NCI-H526 (cell line): ENCODE measurements at regions not wholly inside any gene's neighbourhood (a gene's known extent, or its start where the extent isn't known, plus 50 kb on each side); places are given as distances from the start of the nearest gene placed in this dataset.
"Not testable (repeated sequence)": the region's sequence is repeated elsewhere in the genome, so short reads cannot be mapped to it uniquely, and the experiment has no call there.

Source experiments
- DNase-seq, 2 experiments: peaks; one replicate each; lab custom pipeline; 2025; lab: John Stamatoyannopoulos, UW

DNA sequence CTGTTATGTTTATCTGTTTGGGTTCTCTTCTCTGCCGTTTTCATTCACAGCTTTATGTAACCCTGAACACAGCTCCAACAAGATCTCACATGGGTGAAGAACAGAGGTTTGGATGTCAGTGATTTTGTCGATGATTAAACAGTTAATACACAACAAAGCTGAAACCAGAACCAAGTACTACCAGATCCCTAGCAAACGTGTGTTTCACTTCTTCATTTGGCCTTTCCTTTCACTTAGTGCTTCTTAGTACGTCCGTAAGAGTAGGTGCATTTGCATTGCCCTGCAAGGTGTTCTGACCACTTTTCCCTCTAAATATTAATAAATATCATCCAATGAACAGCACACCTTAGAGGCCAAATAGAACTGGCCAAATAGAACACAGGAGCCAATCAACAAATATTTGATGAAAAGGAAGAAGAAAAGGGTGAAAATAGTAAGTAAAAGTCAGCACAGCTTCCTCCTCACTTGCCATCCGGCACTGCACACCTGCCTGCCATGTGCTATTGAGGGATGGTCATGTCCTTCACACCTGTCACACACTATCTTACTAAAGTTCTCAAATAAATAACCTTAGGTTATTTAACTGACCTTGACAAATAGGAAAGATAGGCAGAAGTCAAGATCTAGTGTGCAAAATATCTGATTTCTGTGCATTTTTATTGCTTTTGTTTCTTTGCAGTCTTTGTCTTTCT lies 252.6 kb upstream of the ANKRD30A start:
- DNase-seq: no peak

DNA sequence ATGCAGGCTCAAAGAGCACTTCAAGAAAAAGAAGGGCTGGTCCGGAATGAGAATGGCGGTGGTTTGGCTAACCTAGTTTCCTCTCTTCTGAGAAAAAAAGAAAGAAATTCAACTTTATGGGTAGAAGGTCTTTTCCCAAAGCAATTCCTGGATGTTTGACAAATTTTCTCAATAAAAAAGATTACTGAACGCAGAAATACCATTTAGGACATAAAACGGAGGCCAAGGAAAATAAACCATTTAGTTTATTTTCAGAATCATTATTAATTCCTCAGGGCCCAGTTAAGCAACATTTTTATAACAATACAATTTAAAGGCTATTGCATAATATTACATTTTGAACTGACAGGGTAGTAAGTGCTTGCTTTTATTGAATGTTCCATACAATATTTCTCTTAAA lies 284.6 kb upstream of the ANKRD30A start:
- DNase-seq: no peak

DNA sequence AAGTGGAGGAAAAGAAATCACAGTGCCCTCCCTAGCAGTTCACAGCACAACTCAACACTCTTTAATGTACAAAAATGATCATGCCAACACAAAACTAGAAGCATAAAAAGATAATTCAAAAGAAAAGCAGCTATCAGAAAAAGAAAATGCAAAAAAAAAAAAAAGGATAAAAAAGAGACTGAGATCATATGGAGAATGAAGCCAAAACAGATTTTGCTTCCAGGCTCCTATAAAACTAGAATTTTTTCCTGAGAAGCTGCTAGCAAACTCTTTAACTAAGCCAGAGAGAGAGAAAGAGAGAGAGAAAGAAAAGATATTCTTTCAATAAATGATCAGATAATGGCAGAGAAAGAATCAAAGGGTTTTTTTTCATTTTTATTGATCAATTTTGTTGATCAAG lies 288.0 kb upstream of the ANKRD30A start:
- no peak for DNase-seq

DNA sequence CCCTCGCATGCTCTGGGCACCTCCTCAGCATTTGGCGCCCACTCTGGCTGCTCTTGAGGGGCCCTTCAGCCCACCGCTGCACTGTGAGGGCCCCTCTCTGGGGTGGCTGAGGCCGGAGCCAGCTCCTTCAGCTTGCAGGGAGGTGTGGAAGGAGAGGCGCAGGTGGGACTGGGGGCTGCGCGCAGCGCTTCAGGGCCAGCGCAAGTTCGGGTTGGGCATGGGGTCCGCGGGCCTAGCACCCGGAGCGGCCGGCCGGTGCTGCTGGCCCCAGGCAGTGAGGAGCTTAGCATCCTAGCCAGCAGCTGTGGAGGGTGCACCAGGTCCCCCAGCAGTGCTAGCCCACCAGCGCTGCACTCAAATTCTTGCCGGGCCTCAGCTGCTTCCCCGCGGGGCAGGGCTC lies 305.6 kb upstream of the ANKRD30A start:
- DNase-seq: no peak

DNA sequence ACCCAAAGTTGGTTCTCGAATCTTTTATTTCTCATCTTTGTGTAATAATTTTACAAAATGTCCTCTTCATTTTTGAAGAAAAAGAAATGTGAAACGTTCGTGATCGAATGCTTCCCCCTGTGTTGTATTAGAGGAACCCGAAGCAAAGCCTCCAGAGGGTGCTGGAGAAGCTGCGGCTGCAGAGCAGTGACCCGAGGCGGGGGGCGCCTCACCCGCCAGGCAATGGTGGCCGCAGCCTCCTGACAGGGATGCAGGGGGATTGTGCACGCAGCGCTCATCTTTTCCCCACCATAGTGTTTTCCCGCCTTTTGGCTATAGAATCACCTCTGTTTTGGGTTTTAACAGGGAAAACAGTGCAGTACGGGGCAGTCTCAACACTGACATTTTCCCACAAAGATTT lies 307.5 kb upstream of the ANKRD30A start:
- DNase-seq: no peak

DNA sequence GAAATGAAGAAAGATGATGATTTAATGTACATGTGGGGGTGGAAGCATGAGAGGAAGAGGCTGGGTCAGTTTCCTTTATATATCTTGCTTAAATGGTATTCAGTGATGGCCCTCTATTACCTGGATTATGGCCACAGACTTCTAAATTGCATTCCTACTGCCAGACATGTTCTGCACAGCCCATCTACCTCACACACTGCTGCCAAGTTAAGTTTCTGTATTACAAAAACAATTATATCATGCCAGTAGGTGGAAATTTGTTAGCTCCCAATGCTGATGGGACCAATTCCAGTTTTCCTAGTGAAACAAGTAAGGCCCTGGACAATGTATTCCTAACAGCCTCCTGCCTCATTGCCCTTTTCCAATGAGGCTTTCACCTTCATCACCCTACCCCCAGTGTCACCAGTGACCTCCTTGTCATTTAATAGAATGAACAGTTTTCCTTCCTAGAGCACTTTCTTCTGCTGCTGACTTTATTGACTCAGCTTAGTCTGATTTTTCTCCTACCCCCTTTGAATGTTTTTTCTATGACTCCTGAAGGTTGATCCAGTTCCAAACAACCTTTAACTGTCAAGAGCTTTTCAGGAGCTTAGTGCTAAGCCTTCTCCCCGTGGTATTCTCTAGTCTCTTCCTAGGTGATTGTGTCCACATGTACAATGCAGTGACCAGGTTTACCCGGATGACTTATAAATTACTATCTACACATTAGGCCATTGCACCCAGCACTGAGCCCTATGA lies 316.6 kb upstream of the ANKRD30A start:
- DNase-seq: no peak

DNA sequence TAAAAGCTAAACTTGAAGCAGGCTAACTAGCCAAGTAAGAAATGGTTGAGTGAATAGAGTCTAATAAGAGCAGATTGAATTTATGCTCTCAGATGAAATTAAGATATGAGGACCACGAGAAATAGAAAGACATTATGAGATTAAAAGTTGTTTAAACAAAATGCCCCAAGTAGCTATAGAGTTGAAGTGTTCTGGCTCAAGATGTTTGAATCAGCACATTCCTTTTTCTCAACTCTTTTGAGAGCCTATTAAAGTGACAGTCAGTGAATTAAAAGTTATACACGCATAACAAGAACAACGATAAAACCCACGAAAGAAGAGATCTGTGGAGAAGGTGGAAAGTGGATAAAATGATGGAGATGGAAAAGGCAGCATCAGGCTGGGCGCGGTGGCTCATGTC lies 322.2 kb upstream of the ANKRD30A start:
- DNase-seq: no peak

DNA sequence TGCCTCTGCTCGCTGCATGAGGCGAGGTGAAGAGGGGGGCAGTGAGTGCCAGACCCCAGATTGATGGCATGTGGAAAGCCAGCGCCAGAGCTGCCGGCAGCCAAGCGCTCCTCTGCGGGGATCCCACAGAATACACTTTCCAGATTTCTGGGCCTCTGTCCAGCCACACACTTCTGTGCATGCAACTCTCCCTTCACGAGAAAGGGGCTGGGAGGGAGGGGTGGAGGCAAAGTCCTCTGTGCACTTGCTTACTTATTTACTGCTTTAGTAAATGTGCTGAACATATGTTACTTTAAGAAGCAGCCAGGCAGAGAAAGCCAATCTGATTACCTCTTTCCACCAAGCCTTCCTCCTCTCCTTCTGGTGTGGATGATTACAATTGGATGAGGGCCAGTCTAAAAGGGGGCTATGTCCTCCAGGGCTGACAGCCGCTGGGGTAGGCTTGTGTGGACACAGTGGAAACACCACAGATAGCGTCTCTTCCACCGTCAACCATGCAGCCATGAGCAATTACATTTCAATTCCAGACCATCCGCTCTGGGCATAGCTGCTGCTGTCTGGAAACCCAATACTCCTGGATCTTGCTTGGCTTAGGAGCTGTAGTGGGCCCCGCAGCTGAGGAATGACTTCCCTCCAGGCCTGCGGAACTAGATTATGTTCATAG lies 322.8 kb upstream of the ANKRD30A start:
- DNase-seq: no peak

DNA sequence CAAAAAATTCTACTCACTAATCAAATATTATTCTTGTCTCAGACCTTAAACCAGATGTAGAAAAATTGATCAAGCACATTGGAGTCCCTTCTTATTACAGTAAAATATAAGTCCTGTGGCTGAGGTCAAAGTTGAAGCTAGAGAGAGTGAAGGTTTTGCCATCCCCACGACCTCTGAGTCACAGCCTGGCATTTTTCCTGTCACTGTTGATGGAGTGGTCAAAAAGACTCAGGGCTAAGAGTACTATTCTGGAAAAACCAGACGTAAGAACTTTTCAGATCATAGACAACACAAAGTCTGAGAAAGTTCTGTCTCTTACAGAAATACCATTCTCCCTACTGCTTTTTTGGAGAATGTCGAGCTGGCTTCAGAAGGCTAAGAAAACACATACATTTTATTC lies 323.7 kb upstream of the ANKRD30A start:
- DNase-seq: no peak

DNA sequence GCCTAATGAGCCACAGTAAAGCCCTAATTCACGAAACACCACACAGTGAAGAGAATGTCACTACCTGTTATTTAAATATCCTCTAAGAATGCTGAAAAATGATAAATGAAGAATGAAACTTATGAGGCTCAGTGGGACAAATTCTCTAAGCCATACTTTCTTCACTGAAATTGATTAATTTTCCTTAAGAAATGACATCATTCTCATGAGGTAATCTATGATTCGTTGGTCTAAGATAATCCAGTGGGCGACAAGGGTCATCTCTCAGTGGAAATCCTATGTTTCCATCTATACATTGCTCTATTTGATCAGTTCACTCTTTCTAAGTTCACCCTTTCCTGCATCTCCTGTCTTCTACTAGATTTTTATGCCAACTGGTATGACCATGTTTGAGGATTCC lies 330.4 kb upstream of the ANKRD30A start:
- DNase-seq: no peak

DNA sequence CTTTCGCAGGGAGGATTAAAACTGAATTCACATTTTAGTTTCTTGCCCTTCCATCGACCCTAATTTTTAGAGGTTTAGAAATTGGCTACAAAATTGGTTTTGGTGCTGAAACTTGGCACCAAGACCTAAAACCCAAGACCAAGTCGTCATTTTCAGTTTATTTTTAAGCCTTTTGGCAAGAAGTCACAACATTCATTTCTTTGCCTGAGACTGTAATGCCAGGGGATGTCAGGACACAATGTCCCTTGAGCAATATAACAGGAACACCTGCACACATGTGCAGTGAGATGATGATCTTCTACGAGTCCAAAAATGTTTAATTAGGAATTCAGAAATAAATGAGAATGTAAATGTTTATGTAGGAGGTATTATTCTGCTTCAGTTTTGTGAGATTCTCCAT lies 335.4 kb upstream of the ANKRD30A start:
- DNase-seq: no peak

DNA sequence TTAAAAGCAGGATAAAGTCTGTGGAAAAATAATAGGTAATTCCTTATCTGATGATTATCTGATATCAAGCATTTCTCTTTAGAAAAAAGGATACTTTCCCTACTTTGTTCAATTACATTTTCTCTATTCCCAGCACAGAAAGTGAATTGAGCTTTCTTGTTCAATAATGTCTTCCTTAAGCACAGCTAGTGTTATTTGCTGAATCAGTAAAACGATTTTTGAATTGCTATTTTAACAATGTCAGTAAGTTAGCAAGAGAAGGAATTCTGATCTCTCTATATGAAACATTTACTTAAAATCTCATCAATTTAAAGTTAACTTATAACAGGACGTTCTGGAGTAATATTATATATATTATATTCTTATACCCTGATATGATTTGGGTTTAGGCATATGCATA lies 337.2 kb upstream of the ANKRD30A start:
- DNase-seq: no peak

DNA sequence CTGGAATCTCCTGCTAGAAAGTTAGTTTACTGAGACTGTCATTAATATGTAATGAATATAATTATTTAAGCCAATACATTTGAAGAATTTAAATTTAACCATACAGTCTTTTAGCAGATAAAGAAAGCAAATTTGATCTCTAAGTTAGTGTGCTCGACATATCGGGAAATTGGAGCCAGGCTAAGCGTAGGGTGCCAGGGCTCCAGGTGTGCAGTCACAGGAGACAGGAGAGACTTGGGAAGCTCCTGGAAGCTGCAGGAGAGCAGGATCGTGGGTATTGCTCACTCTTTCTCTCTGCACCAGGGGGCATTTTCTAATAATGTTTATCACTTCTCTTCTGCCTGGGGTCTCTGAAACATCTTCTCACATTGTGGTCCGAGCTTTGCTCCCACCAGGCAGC lies 342.0 kb upstream of the ANKRD30A start:
- no peak for DNase-seq

DNA sequence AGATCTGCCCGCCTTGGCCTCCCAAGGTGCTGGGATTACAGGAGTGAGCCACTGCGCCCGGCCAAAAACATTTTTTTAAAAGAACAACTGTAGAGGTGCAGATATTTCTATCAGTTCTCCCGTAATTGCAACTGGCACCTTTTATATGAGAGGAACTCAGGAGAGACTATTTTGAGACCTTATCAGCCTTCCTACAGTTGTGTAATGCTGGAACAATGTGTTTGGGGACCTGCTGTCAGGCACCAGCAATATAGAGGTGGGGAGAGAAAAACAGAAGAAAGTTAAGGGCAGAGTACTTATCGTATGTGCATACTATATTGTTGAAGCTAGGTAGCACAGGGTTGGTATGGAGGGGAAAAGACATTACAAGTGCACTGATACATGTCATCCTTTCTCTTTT lies 343.8 kb upstream of the ANKRD30A start:
- DNase-seq: no peak

DNA sequence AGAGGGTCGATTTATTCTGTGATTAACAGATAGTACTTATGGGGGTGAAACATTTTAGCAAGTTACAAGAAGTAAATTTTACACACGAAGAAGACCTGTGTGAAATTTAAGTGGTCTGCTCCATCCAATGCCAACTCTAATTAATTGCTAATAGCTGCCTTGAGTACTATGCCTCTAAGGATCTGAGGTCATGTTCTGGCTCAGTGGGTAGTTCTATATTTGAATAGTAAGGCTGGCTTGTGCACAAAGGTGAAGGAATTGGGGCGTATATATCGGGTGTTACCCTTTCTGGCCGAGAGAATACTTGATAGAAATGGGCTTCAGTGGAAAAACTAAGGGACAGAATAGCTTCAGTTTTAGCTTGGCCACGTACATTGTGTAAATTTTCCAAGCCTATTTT lies 345.2 kb upstream of the ANKRD30A start:
- no peak for DNase-seq

DNA sequence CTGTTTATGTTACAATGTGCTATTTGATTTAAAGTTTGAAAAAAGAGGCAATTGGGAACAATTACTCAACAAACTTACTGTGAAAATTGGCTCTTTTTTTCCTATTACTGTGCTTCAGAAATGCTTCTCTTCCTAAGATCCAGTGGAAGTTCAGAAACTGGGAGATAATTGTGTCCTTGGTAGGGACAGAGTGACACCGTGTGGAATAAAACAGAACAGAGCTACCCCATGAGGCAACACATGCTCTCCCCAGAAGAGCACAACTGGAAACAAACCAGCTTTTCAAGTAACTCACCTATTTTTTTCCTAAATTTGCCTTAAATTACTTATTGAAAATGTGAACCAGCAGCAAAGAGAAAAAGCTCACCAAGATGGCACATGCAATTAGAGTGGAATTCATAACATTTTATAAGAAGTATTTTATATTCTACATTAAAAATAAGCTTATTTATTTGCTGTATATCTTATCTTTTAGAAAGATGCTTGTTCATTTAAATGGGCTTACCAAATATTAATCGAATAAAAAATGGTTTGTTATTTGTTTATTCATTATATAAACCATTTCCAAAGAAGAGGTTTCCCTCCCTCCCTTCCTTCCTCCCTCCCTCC lies 346.1 kb upstream of the ANKRD30A start:
- DNase-seq: peak in 1 of 2 experiments; percentile 12

DNA sequence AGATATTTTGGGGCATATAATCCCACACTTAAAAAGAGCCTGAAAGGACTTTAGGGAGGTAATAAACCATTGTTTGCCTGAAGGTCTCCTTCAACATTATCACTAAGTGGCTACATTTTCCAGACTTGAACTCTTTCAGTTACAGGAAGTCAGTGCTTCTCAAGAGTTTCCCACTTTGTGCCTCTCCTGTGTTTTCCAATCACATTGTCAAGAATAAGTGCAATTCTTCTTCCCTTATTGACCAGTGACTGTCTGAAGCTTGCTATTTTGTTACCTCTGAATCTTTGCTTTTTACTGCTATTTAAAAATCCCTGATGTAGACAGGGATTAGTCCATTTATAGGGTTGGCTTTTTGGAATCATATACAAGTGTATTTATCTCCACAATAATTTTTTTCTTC lies 346.7 kb upstream of the ANKRD30A start:
- no peak for DNase-seq

DNA sequence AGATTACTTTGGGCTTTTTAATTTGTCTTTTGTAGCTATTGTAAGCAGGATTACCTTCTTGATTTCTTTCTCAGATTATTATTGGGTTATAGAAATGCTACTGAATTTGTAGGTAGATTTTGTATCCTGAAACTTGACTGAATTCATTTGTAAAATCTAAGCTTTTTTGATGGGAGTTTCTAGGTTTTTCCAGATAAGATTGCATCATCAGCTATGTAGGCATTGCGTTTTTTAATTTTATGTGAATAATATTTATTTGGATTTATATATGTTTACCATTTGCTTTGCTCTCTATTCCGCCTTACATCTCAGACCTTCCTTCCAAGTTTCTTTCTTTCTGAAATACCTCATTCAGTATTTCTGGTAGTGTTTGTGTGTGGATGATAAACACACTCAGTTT lies 351.7 kb upstream of the ANKRD30A start:
- DNase-seq: no peak

DNA sequence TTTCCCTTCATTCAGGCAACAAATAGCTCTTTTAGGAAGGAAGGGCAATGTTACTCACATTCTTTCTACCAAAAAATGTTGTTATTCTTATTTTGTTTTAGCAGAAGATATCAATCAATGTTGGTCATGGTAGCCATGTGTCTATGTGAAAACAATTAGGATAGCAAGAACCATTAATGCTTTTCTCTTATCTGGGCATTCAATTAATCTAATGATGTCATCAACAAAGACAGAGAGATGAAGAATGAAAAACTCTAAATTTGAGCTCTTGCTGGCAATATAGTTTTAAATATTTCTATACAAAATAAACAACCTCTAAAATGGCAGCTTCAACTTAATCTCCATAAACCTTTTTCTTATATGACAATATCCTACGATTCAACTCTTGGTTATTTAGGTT lies 353.7 kb upstream of the ANKRD30A start:
- no peak for DNase-seq

DNA sequence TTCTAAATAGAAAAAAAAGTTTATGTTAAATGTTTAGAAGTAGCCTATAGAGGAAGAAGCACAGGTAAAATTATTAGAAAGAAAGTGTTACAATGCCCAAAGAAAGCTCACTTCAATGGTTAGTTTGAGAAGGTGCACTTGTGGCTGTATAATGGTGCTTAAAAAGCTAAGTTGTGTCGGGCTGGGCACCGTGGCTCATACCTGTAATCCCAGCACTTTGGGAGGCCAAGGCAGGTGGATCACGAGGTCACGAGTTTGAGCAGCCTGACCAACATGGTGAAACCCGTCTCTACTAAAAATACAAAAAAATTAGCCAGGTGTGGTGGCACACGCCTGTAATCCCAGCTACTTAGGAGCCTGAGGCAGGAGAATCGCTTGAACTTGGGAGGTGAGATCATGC lies 355.7 kb upstream of the ANKRD30A start:
- DNase-seq: not testable (repeated sequence)

DNA sequence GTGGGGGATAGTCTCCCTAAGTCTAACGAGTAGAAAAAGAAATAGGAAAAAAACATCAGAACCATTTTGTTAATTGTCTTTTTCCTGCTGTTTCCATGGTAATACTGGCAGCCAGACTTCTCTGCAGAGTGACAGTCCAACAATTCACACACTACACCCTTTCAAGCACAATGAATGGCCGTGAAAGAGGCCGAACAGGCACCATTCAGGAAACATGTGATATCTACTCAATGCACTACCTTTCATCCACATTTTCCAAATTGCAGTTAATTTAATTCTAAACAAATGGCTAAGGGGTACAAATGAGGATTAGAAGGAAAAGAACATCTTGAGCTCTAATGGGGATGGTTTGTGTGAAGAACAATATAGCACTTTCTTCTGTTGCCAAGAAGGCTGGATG lies 358.5 kb upstream of the ANKRD30A start:
- no peak for DNase-seq

DNA sequence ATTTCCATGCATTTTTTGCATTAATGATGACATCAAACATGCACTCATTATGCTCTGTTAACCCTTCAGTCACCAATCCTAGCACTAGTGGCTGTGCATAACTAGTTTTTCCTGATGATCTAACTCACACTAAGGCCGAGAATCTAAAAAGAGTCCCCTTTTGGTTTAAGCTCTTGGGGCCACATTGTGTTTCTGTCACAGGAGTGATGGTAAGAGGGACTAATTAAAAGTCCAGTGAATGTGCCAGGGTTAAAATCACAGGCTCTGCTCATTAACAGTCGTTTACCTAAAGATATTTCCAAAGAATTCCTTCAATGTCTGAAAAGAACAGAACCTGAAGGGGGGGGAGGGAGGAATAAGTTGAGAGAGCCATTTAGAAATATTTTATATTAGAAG lies 359.0 kb upstream of the ANKRD30A start:
- DNase-seq: no peak
